ENCODE measurements at regions not wholly inside any gene's neighbourhood (a gene's known extent, or its start where the extent isn't known, plus 50 kb on each side); places are given as distances from the start of the nearest gene placed in this dataset.

- Histone ChIP-seq H3K27ac (ENCODE audit: low read length) (no peak overlapping the region), H3K27me3 (replicated peaks in 1 of 2; ENCODE audit: control insufficient read depth in 2 of 2, extremely low read depth in 1 of 2, insufficient read depth in 2 of 2, low read length in 1 of 2) (no peaks in the 10 kb centered on the region), H3K4me1 (ENCODE audit: control insufficient read depth in 1 of 2, extremely low read depth in 1 of 2, insufficient read depth in 2 of 2, low read length in 2 of 2) (no peaks in the 10 kb centered on the region), H3K9me3 (no peaks in the 10 kb centered on the region), H3K4me3 (ENCODE audit: control insufficient read depth in 1 of 2, extremely low read depth in 1 of 2, low read length in 1 of 2) (no peak overlapping the region), H3K36me3 (ENCODE audit: control insufficient read depth in 2 of 2, extremely low read depth in 1 of 2, insufficient read depth in 1 of 2, low read length in 1 of 2) (no peaks in the 10 kb centered on the region)
- DNase-seq (no peak), ATAC-seq (replicated peaks in 1 of 4) (no peak)
- Mint-ChIP-seq H3K27me3 (peaks cover 8 to 12% of the 10 kb centered on the region in 2 donors), H3K9me3 (peaks cover 5 to 19% (median 7%) of the 10 kb centered on the region in 3 donors), H3K4me1 (no peaks in the 10 kb centered on the region), H3K4me3 (no peak overlapping the region), H3K36me3 (no peaks in the 10 kb centered on the region), H3K27ac (no peak overlapping the region)
- no CpG with 5 or more reads among the region's 2 CpGs for WGBS (ENCODE audit: insufficient coverage)
- ChIA-PET CTCF (no interaction called here), POLR2A (no interaction called here)
Measured at GRCh38 chr1:170365331-170365730, 166.6 kb upstream of the GORAB start.

GRCh38 chr1:170366980-170367379 lies 165.0 kb upstream of the GORAB start:
- no peak overlapping the region for H3K4me3 ChIP-seq (ENCODE audit: control insufficient read depth in 1 of 2, extremely low read depth in 1 of 2, low read length in 1 of 2)
- no peaks in the 10 kb centered on the region for H3K36me3 ChIP-seq (ENCODE audit: control insufficient read depth in 2 of 2, extremely low read depth in 1 of 2, insufficient read depth in 1 of 2, low read length in 1 of 2)
- ChIA-PET CTCF (no interaction called here), POLR2A (no interaction called here)
- Mint-ChIP-seq H3K27ac (no peak overlapping the region), H3K27me3 (peaks cover 8 to 12% of the 10 kb centered on the region in 2 donors), H3K9me3 (peaks cover 5 to 19% (median 7%) of the 10 kb centered on the region in 3 donors), H3K4me1 (no peaks in the 10 kb centered on the region), H3K36me3 (no peaks in the 10 kb centered on the region), H3K4me3 (no peak overlapping the region)
- ATAC-seq (replicated peaks in 1 of 4) (no peak), DNase-seq (no peak)
- H3K9me3 ChIP-seq = no peaks in the 10 kb centered on the region
- WGBS (ENCODE audit: insufficient coverage) = 67% methylated on average over 2 of the region's 2 CpGs
- no peaks in the 10 kb centered on the region for H3K4me1 ChIP-seq (ENCODE audit: control insufficient read depth in 1 of 2, extremely low read depth in 1 of 2, insufficient read depth in 2 of 2, low read length in 2 of 2)
- H3K27ac ChIP-seq (ENCODE audit: low read length) = no peak overlapping the region
- no peaks in the 10 kb centered on the region for H3K27me3 ChIP-seq (replicated peaks in 1 of 2; ENCODE audit: control insufficient read depth in 2 of 2, extremely low read depth in 1 of 2, insufficient read depth in 2 of 2, low read length in 1 of 2)

GRCh38 chr1:170367615-170368014 lies 164.4 kb upstream of the GORAB start:
- Mint-ChIP-seq H3K4me1 (no peaks in the 10 kb centered on the region), H3K9me3 (peaks cover 5 to 19% (median 7%) of the 10 kb centered on the region in 3 donors), H3K36me3 (no peaks in the 10 kb centered on the region), H3K27ac (no peak overlapping the region), H3K4me3 (no peak overlapping the region), H3K27me3 (peaks cover 8 to 12% of the 10 kb centered on the region in 2 donors)
- Histone ChIP-seq H3K4me3 (ENCODE audit: control insufficient read depth in 1 of 2, extremely low read depth in 1 of 2, low read length in 1 of 2) (no peak overlapping the region), H3K27me3 (replicated peaks in 1 of 2; ENCODE audit: control insufficient read depth in 2 of 2, extremely low read depth in 1 of 2, insufficient read depth in 2 of 2, low read length in 1 of 2) (no peaks in the 10 kb centered on the region), H3K36me3 (ENCODE audit: control insufficient read depth in 2 of 2, extremely low read depth in 1 of 2, insufficient read depth in 1 of 2, low read length in 1 of 2) (no peaks in the 10 kb centered on the region), H3K4me1 (ENCODE audit: control insufficient read depth in 1 of 2, extremely low read depth in 1 of 2, insufficient read depth in 2 of 2, low read length in 2 of 2) (no peaks in the 10 kb centered on the region), H3K27ac (ENCODE audit: low read length) (no peak overlapping the region), H3K9me3 (no peaks in the 10 kb centered on the region)
- 100% methylated on average over 2 of the region's 3 CpGs for WGBS (ENCODE audit: insufficient coverage)
- no peak for DNase-seq
- ATAC-seq (replicated peaks in 1 of 4) = no peak
- ChIA-PET CTCF (no interaction called here), POLR2A (no interaction called here)

- no peaks in the 10 kb centered on the region for H3K4me1 ChIP-seq (ENCODE audit: control insufficient read depth in 1 of 2, extremely low read depth in 1 of 2, insufficient read depth in 2 of 2, low read length in 2 of 2)
- Mint-ChIP-seq H3K27ac (no peak overlapping the region), H3K4me3 (no peak overlapping the region), H3K4me1 (no peaks in the 10 kb centered on the region), H3K36me3 (no peaks in the 10 kb centered on the region), H3K27me3 (peaks cover 8 to 12% of the 10 kb centered on the region in 2 donors), H3K9me3 (peaks cover 3 to 16% (median 7%) of the 10 kb centered on the region in 3 donors)
- no peak for ATAC-seq (replicated peaks in 1 of 4)
- no peaks in the 10 kb centered on the region for H3K9me3 ChIP-seq
- no peak overlapping the region for H3K4me3 ChIP-seq (ENCODE audit: control insufficient read depth in 1 of 2, extremely low read depth in 1 of 2, low read length in 1 of 2)
- ChIA-PET POLR2A (no interaction called here), CTCF (no interaction called here)
- WGBS (ENCODE audit: insufficient coverage) = 48% methylated on average over 4 of the region's 7 CpGs
- no peaks in the 10 kb centered on the region for H3K27me3 ChIP-seq (replicated peaks in 1 of 2; ENCODE audit: control insufficient read depth in 2 of 2, extremely low read depth in 1 of 2, insufficient read depth in 2 of 2, low read length in 1 of 2)
- H3K36me3 ChIP-seq (ENCODE audit: control insufficient read depth in 2 of 2, extremely low read depth in 1 of 2, insufficient read depth in 1 of 2, low read length in 1 of 2) = no peaks in the 10 kb centered on the region
- H3K27ac ChIP-seq (ENCODE audit: low read length) = no peak overlapping the region
- no peak for DNase-seq
Measured at GRCh38 chr1:170369000-170369399, 163.0 kb upstream of the GORAB start.

- no peak overlapping the region for H3K4me3 ChIP-seq (ENCODE audit: control insufficient read depth in 1 of 2, extremely low read depth in 1 of 2, low read length in 1 of 2)
- ATAC-seq (replicated peaks in 1 of 4) = no peak
- no peak for DNase-seq
- Mint-ChIP-seq H3K27ac (no peak overlapping the region), H3K9me3 (peaks cover 3 to 16% (median 7%) of the 10 kb centered on the region in 3 donors), H3K27me3 (peaks cover 8 to 12% of the 10 kb centered on the region in 2 donors), H3K36me3 (no peaks in the 10 kb centered on the region), H3K4me1 (no peaks in the 10 kb centered on the region), H3K4me3 (no peak overlapping the region)
- H3K27me3 ChIP-seq (replicated peaks in 1 of 2; ENCODE audit: control insufficient read depth in 2 of 2, extremely low read depth in 1 of 2, insufficient read depth in 2 of 2, low read length in 1 of 2) = no peaks in the 10 kb centered on the region
- ChIA-PET POLR2A (no interaction called here), CTCF (no interaction called here)
- no peak overlapping the region for H3K27ac ChIP-seq (ENCODE audit: low read length)
- H3K9me3 ChIP-seq = no peaks in the 10 kb centered on the region
- no peaks in the 10 kb centered on the region for H3K36me3 ChIP-seq (ENCODE audit: control insufficient read depth in 2 of 2, extremely low read depth in 1 of 2, insufficient read depth in 1 of 2, low read length in 1 of 2)
- H3K4me1 ChIP-seq (ENCODE audit: control insufficient read depth in 1 of 2, extremely low read depth in 1 of 2, insufficient read depth in 2 of 2, low read length in 2 of 2) = no peaks in the 10 kb centered on the region
- 70% methylated on average over 4 of the region's 4 CpGs for WGBS (ENCODE audit: insufficient coverage)
Measured at GRCh38 chr1:170369417-170369816, 162.5 kb upstream of the GORAB start.

GRCh38 chr1:170370087-170370486 lies 161.9 kb upstream of the GORAB start:
- Histone ChIP-seq H3K27me3 (replicated peaks in 1 of 2; ENCODE audit: control insufficient read depth in 2 of 2, extremely low read depth in 1 of 2, insufficient read depth in 2 of 2, low read length in 1 of 2) (peaks cover 0 to 6% of the 10 kb centered on the region in 2 experiments), H3K36me3 (ENCODE audit: control insufficient read depth in 2 of 2, extremely low read depth in 1 of 2, insufficient read depth in 1 of 2, low read length in 1 of 2) (no peaks in the 10 kb centered on the region), H3K4me3 (ENCODE audit: control insufficient read depth in 1 of 2, extremely low read depth in 1 of 2, low read length in 1 of 2) (no peak overlapping the region), H3K27ac (ENCODE audit: low read length) (no peak overlapping the region), H3K9me3 (no peaks in the 10 kb centered on the region), H3K4me1 (ENCODE audit: control insufficient read depth in 1 of 2, extremely low read depth in 1 of 2, insufficient read depth in 2 of 2, low read length in 2 of 2) (no peaks in the 10 kb centered on the region)
- Mint-ChIP-seq H3K9me3 (peaks cover 3 to 13% (median 7%) of the 10 kb centered on the region in 3 donors), H3K4me1 (no peaks in the 10 kb centered on the region), H3K27me3 (peaks cover 8 to 12% of the 10 kb centered on the region in 2 donors), H3K27ac (no peak overlapping the region), H3K4me3 (no peak overlapping the region), H3K36me3 (no peaks in the 10 kb centered on the region)
- 81% methylated on average over 3 of the region's 9 CpGs for WGBS (ENCODE audit: insufficient coverage)
- DNase-seq (no peak), ATAC-seq (replicated peaks in 1 of 4) (no peak)
- CTCF ChIA-PET = no interaction called here
- POLR2A ChIA-PET = no interaction called here

GRCh38 chr1:170375082-170375723 lies 156.8 kb upstream of the GORAB start:
- WGBS (ENCODE audit: insufficient coverage) = 89% methylated on average over 1 of the region's 3 CpGs

More at GRCh38 chr1:170375082-170375723, 156.8 kb upstream of the GORAB start:
- DNase-seq (no peak), ATAC-seq (replicated peaks in 1 of 4) (no peak)
- Mint-ChIP-seq H3K36me3 (no peaks in the 10 kb centered on the region), H3K9me3 (peaks cover 0 to 10% (median 3%) of the 10 kb centered on the region in 3 donors), H3K4me1 (no peaks in the 10 kb centered on the region), H3K4me3 (no peak overlapping the region), H3K27me3 (peaks cover 0 to 4% of the 10 kb centered on the region in 2 donors), H3K27ac (no peak overlapping the region)
- ChIA-PET CTCF (no interaction called here), POLR2A (no interaction called here)
- Histone ChIP-seq H3K4me3 (ENCODE audit: control insufficient read depth in 1 of 2, extremely low read depth in 1 of 2, low read length in 1 of 2) (no peak overlapping the region), H3K4me1 (ENCODE audit: control insufficient read depth in 1 of 2, extremely low read depth in 1 of 2, insufficient read depth in 2 of 2, low read length in 2 of 2) (no peaks in the 10 kb centered on the region), H3K9me3 (no peaks in the 10 kb centered on the region), H3K27me3 (replicated peaks in 1 of 2; ENCODE audit: control insufficient read depth in 2 of 2, extremely low read depth in 1 of 2, insufficient read depth in 2 of 2, low read length in 1 of 2) (peaks cover 0 to 7% of the 10 kb centered on the region in 2 experiments), H3K27ac (ENCODE audit: low read length) (no peak overlapping the region), H3K36me3 (ENCODE audit: control insufficient read depth in 2 of 2, extremely low read depth in 1 of 2, insufficient read depth in 1 of 2, low read length in 1 of 2) (no peaks in the 10 kb centered on the region)

All from T-cell (primary cell).